HG02610 (cell line): ENCODE measurements at regions not wholly inside any gene's neighbourhood (a gene's known extent, or its start where the extent isn't known, plus 50 kb on each side); places are given as distances from the start of the nearest gene placed in this dataset.

ENCODE experiments used
- ATAC-seq: cut with Tn5 transposase; IDR thresholded peaks from one replicate; pipeline ENCODE4 v1.9.1; 2021; ENCODE audit warnings: mild to moderate bottlenecking, moderate library complexity; ENCODE audit not compliant: unreplicated experiment

DNA sequence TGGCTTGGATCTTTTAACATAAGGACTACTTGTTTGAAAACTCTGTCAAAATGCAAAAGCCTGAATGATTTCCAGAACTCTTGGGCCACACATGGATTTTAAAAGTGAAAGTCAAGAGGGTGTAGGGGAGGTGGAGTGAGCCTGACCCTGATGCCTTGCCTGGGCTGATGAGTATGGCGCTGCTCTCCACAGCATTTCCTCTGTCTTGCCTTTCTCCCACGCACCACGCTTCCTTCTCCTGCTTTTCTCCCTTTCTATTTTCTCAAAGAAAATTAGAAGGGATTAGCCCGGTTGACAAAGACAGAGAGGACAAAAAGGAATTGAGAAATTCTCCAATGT is 207.0 kb upstream of the CCDC68 start:
- no peak for ATAC-seq

DNA sequence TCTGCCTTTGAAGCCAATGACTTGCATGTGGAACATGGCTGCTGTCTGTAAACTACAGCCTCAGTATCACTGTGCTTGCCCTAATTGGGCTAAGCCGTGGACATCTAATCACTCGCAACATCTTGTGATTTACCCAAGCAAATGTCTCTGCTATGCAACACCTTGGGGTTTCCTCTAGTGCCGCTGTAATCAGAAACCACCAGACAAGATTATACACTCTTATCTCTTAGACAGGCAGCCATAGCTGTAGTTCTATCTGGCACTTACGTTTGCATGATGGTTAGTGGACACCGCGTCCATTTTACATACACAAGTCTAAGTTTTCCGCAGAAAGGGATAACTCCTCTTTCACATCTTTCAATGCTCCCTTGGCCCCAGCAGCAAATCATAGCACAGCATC is 204.3 kb upstream of the CCDC68 start:
- ATAC-seq, result no peak

DNA sequence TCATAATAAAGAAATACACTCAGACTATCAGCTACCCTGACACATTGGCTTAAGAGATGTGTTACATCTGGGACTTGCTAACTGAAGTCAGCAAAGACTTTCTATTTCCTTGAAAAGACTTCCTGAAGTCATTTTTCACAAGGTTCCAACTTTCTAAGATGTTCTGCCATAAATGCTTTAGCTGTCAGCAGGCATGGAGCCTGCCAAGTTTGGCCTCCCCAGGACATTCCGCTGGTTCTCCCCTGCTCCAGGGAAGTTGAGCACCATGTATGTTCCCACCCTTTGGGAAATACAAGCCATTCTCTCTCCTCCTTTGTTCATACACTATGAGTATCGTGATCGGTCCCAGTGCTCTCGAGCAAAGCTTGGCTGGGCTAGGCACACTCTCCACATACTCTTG is 202.7 kb upstream of the CCDC68 start:
- ATAC-seq, result no peak

DNA sequence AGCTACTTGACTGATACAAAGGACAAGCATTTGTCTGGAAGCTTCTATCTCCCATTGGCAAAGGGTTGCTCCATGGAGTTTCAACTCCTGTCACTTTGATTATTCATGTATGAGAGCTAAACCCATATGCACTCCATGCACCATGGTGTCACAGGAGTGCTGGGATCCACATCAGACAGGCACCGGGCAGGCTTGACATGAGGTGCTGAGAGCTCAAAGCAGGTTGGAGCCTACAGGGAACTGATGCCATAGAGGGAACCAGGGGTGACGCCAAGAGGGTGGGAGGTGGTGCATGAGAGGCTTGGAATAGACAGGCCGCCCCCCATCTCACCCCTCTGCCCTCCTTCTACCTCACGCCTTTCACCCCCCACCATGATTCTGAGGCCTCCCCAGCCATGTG is 199.8 kb upstream of the CCDC68 start:
- ATAC-seq, result no peak

DNA sequence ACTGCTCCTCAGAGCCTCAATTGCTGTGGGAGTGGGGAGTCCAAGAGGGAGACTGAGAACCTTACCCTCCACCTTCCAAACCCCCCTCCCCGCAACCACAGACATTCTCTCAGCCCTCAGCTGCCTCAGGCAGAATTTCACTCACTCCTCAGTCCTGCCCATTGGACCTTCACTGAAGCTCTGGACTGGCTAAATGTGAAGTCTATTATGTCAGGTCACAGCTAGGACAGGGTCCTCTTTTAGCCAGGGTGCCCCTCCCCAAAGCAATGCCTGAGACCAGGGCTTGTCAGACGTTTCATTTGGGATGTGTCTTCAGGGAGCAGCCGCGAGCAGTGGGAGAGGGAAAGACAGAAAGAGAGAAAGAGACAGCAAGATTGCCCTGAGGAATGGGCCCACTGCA is 199.3 kb upstream of the CCDC68 start:
- ATAC-seq, result no peak

DNA sequence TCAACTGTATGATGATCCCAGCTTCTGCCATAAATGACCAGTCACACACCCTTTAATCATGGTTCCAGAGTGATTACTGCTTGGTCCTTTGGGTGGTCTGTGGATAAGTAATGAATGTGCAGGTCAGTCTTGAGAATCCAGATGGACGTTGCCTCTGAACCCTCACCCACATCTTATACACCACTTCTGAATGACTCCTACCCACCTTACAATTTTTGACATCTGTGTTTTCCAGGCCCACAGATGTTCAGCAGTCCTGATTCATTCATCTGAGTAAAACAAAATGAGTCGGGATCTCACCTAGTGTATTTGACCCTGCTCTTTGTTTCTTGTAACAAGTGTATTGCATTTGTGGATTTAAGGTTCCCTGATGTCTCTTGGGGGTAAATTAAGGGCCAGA is 194.1 kb upstream of the CCDC68 start:
- ATAC-seq, result no peak

DNA sequence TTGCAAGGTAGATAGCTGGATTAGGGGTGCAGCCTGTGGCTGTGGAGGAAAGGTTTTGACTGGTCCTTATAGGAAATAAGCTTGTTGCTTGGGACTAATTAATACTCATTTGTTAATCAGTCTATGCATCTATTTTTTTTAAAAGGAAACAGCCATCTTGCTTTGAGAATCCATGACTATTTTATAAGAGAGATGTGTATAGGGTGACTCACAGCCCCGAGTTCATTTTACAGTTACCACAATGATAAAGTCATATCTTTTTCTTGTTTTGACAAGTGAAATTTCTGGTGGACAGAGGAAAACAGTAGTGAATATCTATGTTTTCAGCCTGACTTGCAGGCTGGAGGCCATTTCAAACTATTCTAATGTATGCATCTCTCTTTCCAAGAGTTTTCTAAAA is 193.5 kb upstream of the CCDC68 start:
- no peak for ATAC-seq

DNA sequence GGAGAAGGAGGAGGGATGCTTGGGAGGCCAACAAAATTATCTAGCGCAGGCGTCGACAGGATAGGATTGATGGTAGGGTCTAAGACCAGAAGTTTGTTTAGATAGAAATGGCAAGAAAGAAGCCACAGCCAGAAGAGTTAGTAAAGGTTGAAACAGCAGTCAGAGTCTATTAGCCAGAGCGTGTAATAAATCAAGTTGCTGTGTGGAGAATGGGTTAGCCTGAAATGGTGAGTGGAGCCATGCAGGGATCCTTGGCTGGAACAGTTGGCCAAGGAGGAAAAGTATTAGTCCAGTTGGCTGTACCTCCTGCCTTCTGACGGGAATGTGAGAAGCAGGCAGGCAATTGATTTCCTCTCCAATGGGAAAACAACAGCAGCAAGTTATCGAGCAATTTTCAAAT is 190.7 kb upstream of the CCDC68 start:
- no peak for ATAC-seq

DNA sequence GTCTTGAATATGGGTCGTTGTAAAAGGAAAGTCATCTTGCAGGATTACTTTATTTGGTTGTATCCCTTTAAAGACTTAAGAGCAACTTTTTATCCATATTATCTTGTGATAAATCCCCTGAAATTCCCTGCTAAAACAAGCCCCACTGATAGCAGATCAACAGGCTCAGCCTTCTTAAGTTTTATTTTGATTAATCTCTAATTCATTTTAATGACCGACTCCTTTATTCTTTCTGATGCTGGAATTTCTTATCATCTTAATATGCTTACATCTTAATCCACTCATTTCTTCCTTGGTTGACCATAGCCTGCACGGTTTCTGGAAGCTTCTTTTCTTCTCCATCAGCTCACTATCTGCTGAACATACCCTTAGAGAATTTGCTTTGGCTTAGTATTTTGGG is 188.5 kb upstream of the CCDC68 start:
- no peak for ATAC-seq

DNA sequence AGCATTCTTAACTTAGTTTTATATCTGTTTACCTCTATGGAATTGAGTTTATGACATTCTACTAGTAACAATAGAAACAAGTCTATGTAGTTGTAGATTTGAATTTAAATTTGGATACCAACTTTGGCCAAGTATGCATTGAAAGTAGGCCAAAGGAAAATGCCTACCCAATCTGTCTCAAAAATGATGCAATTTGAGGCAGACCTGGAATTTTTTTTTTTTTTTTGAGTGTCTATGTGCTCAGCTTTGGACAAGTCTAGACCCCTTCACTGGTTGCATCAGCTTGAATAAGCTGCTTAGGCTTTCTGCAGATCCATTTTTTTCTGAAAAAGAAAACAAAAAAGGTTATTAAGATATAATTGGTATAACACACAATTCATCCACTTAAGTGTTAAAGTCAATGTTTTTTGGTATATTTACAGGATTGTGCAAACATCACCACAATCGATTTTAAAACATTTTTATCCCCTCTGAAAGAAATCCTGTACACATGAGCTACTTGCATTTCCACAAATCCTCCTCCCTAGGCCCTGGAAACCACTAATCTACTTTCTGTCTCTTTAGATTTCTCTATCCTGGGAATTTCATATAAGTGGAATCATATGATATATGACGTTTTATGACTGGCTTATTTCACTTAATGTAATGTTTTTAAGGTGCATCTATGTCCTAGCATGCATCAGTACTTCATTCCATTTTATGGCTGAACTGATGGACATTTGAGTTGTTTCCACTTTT is 185.1 kb upstream of the CCDC68 start:
- ATAC-seq, result no peak

DNA sequence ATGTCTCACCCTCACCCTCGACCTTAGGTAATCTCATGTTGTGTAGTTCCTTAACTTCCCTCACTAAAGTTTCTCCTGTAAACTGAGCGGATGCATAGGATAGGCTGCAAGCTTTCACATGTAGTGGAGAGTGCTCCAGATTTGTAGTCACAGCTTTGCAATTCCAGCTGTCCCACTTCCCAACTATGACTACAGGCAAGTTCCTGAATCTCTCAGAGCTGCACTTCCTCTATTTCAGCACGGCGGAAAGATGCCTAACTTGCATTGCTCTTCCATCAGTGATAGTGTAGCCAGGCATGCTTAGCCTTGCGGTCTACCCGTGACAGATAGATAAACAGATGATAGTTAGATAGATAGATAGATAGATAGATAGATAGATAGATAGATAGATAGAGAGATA is 183.1 kb upstream of the CCDC68 start:
- no peak for ATAC-seq

DNA sequence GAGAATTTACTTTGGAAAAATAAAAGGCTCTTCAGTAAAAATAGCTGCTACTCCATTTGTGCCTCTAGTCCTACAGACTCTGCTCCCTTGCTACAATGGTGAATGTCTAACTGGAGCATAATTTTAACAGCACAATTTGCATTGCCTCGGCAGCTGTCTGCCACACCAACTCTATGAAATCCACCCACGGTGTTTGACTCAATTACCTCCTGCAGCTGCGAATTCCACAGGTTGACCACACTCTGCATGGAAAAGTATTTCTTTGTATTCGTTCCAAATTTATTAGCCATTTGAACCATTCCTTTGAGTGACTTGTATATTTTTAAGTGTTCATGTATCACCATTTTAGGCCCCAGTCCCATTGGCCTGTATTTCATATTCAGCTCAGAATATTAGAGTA is 182.1 kb upstream of the CCDC68 start:
- no peak for ATAC-seq

DNA sequence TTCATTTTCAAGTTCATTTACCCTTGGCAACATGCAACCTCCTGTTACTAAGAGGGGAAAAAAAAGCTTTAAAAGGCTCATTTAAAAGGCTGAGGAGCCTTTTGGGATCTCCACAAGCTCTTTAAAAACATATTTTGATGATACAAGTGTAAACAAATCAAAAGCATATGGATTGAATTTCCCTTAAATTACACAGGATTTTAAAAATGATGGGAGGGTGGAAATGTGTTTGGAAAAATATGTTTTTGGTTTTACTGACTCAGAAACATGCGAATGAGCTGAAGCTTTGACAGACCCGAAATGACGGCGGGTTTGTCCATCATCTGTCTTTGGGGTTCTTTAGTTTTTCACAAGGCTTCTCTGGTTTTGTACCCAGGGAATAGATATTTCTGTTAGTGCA is 180.6 kb upstream of the CCDC68 start:
- no peak for ATAC-seq

DNA sequence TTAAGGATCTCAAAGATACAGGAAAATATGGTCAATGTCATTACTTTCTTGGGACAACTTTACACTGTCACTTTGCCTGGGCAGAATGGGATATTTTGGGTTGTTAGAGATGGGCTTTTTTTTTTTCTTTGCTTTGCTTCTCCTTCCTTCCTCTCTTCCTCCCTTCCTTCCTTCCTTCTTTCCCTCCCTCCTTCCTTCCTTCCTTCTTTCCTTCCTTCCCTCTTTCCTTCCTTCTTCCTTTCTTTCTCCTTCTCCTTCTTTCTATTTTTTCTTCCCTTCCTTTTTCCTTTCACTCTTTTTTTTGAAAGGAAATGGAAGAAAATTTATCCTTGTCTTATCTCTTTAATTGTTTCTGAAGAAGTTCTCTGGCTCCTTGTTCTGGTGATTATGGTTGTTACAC is 180.0 kb upstream of the CCDC68 start:
- no peak for ATAC-seq

DNA sequence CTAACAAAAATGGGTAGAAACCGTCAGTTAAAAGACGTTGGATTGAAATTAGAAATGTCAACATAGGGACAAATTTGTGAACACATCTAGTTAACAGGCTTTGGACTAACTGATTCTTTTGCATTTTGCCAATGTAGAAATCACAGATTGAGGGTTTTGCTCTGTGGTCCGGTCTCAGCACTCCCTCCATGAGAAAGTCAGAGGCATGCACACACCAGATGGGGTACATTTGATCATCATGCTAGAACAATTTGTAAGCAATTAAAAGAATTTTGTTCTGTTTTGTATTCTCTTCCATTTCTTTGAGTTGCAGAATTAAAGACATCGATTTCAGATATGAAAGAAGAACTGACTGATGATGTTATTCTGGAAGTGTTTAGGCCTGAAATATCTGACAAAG is 179.1 kb upstream of the CCDC68 start:
- ATAC-seq, result no peak

DNA sequence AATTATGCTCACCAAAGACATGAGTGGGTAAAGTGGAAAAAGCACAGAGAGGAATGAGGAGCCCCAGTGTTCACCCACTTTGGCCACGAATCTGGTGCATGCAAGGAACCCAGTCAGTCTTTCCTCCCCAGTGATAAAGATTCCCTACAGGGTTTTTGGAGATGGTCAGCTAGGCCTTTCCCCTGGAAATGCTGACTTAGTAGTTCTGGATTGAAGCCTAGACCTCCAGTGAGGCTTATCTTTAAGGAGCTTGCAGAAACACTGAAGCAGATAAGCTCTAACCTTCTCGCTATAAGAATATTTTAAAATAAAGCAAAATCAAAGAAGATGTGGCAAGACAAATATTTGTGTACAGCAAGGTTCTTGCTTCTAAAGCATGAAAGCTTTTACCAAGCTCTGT is 178.3 kb upstream of the CCDC68 start:
- no peak for ATAC-seq

DNA sequence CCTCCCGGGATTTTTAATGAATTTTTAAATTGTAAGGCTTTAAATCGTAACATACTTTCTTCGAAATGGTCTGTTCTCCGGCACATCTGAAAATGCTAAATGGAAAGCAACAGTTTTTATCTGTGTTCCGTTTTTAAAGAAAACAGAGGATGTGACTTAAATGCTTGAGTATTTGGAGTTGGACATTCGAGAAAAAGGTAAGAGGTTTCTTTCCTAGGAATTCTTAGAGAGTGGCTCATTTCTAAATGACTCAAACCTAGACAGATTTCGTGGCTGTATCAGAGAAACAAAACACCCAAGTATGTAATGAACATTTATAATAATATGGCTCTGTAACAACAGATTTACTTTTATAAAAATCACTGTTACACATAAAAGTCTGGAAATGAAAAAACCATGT is 177.6 kb upstream of the CCDC68 start:
- no peak for ATAC-seq

DNA sequence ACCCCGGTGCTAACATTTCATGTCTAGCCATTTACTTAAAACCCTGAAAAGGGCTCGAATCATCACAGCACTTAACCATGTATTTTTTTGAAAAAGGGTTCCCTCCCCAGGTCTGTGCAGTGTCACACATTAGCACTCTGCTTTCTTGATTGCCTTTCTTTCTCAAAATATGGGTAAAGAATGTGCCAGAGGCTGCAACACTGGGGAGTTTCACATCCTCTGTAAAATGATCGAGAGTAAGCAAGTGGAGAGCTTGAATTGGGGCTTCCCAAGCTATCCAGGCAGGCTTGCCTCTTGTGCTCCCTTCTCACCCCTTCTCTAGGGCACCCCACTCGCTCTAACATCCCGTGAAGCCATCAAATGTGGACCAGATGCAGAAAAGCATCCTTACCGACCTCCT is 177.0 kb upstream of the CCDC68 start:
- no peak for ATAC-seq

DNA sequence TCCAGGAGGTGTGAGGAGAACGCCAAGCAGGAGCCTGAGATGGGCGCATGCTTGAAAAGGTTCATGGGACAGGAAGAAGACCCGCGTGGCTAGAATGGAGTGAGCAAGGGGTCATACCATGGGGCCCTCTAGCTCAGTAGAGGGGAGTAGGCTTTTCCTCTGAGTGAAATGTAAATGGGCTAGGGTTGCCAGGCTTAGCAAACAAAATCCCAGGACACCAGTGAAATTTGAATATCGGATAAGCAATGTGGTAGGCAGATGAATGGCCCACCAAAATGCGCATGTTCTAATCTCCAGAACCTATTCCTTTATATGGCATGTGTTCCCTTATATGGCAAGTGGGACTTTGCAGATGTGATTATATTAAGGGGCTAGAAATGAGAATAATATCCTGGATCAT is 174.1 kb upstream of the CCDC68 start:
- ATAC-seq, result no peak

DNA sequence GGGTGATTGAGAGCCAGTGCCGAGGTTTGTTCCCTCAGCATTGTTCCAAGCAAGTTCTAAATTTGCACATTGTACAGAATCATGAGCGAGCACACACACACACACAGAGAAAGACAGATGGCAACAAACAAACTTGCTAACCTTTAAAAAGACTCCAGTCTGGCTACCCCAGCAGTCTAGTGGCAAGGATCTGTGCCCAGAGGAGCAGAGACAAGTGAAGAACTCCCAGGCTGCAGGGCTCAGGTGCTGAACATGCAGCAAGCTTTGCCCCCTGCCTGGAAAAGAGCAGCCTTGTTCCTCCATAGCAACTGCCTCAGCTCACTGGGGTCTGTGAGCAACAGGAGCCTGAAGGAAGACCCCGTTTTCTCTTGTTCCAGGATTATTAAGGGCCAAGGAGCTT is 169.2 kb upstream of the CCDC68 start:
- ATAC-seq, result no peak

DNA sequence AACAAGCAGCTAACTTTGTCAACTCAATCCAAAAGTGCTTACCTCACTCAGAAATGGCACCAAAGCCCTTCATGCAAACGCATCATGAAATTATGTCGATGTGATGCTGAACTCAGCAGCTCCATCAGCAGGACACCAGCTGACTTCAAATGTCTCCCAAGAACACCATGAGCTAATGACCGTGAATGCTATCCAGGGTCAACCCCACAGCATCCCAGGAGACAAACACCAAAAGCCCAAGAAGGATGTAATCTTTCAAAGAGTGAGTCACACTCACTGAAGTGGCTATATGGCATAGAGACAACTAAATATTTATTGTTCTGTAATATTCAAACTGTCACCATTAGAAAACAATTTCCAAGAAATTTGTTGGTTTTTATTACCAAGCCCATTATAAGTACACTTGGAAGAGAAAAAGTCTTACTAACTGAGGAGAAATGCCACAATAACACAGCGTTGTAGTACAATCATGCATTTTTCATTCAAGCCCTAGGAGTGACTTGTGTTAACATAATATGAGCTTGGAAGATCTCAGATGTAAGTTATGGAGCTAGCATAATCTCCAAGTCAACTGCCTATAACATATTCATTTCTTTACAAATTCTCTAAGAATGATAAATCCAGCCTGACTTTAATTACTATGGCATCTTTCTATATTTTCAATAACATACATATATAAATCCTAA is 165.0 kb upstream of the CCDC68 start:
- no peak for ATAC-seq

DNA sequence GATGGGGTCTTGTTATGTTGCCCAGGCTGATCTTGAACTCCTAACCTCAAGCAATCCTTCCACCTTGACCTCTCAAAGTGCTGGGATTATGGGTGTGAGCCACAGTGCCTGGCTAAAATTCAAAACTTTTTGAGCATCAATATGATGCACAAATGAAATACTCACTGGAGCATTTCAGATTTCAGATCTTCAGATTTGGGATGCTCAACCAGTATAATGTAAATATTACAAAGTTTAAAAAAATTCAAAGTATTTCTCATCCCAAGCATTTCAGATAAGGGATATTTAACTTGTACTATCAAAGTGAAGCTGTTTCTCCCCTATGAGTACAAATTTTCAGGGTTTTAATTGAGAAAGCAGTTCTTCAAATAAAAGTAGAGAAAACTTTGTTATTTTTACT is 164.1 kb upstream of the CCDC68 start:
- ATAC-seq, result no peak
